ENCODE measurements at regions not wholly inside any gene's neighbourhood (a gene's known extent, or its start where the extent isn't known, plus 50 kb on each side); places are given as distances from the start of the nearest gene placed in this dataset.

DNA sequence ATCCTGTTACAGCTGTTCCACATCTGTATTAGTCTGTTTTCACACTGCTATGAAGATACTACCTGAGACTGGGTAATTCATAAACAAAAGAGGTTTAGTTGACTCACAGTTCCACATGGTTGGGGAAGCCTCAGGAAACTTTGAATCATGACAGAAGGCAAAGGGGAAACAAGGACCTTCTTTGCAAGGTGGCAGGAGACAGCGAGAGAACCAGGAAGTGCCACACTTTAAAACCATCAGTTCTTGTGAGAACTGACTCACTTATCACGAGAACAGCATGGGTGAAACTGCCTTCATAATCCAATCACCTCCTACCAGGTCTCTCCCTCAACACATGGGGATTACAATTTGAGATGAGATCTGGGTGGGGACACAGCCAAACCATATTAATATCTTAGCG is 110.3 kb upstream of the TRABD2B start:
- Histone ChIP-seq H3K27me3 (replicated peaks) (no peaks in the 10 kb centered on the region), H3K36me3 (replicated peaks) (no peaks in the 10 kb centered on the region), H3K27ac (no peak overlapping the region), H3K4me3 (ENCODE audit: low read depth, low read length) (no peak overlapping the region)
- TF ChIP-seq, protein P1, sequence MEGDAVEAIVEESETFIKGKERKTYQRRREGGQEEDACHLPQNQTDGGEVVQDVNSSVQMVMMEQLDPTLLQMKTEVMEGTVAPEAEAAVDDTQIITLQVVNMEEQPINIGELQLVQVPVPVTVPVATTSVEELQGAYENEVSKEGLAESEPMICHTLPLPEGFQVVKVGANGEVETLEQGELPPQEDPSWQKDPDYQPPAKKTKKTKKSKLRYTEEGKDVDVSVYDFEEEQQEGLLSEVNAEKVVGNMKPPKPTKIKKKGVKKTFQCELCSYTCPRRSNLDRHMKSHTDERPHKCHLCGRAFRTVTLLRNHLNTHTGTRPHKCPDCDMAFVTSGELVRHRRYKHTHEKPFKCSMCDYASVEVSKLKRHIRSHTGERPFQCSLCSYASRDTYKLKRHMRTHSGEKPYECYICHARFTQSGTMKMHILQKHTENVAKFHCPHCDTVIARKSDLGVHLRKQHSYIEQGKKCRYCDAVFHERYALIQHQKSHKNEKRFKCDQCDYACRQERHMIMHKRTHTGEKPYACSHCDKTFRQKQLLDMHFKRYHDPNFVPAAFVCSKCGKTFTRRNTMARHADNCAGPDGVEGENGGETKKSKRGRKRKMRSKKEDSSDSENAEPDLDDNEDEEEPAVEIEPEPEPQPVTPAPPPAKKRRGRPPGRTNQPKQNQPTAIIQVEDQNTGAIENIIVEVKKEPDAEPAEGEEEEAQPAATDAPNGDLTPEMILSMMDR (IDR thresholded peaks at IDR 0.05; ENCODE audit: low read depth, low read length, missing control alignments) = no peak
- no peak for DNase-seq
- in situ Hi-C loops (cut with HindIII; ENCODE audit: low pct_ligation_motif_present, low sequenced_read_pairs) = no loop called here

DNA sequence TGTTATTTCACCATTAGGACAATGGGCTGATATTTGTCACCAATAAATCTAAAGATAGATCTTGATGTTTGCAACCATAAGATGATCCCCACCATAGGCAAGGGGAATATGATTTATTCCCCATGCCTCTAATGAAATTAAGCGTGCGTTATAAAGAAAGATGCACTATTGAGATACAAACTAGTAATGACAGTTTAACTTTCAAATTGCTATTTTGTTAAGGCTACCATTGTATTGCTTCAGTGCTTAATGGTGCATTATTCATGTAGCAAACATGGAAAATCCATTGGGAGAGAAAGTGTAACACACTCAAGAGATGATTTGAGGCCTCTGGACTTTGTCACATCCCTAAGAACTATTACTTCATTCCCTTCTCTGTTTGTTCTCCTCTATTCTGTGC is 108.9 kb upstream of the TRABD2B start:
- in situ Hi-C loops (cut with HindIII; ENCODE audit: low pct_ligation_motif_present, low sequenced_read_pairs) = no loop called here

DNA sequence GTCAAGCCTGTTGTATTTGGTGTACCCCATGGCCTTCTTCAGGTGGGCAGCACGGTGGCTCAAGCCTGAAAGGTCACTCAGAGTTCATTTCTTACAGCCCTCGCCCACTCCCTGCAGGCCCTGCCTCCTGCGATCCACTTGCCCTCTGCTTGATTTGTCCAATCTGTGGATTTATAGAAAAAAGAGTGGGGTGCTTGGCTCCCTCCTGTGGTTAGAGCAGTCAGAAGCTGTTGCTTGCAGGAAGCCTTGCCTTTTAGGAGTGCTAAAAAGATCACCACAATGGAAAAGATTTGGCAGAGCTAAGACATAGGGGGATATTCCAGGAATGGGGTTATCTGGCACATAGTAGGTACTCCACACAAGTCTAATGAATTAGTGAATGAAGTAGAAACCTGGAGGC is 108.0 kb upstream of the TRABD2B start:
- no peak for DNase-seq
- no peak overlapping the region for H3K4me3 ChIP-seq (ENCODE audit: low read depth, low read length)
- TF ChIP-seq, protein P1 (IDR thresholded peaks at IDR 0.05; ENCODE audit: low read depth, low read length, missing control alignments) = peak; percentile 47
- in situ Hi-C loops (cut with HindIII; ENCODE audit: low pct_ligation_motif_present, low sequenced_read_pairs) = no loop called here
- H3K36me3 ChIP-seq (replicated peaks) = no peaks in the 10 kb centered on the region
- H3K27me3 ChIP-seq (replicated peaks) = no peaks in the 10 kb centered on the region
- H3K27ac ChIP-seq = no peak overlapping the region

More for the DNA sequence above, 108.9 kb upstream of the TRABD2B start:
- Histone ChIP-seq H3K4me3 (ENCODE audit: low read depth, low read length) (no peak overlapping the region), H3K36me3 (replicated peaks) (no peaks in the 10 kb centered on the region), H3K27ac (no peak overlapping the region), H3K27me3 (replicated peaks) (no peaks in the 10 kb centered on the region)
- DNase-seq = no peak
- TF ChIP-seq, protein P1 (IDR thresholded peaks at IDR 0.05; ENCODE audit: low read depth, low read length, missing control alignments) = no peak

DNA sequence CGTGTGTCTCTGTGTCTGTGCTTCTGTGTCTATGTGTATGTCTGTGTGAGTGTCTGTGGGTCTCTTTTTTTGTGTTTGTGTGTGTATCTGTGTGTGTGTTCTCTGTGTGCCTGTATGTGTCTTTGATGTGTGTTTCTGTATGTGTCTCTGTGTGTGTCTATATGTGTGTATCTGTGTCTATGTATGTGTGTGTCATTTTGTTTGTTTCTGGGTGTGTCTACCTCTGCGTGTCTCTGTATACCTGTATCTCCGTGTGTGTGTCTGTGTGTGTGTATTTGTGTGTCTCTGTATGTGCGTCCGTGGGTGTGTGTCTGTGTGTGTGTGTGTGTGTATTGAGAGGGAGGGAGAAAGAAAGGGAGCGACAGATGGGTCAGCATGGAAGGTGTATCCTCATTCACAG is 106.3 kb upstream of the TRABD2B start:
- Histone ChIP-seq H3K4me3 (ENCODE audit: low read depth, low read length) (no peak overlapping the region), H3K27ac (no peak overlapping the region), H3K36me3 (replicated peaks) (no peaks in the 10 kb centered on the region), H3K27me3 (replicated peaks) (no peaks in the 10 kb centered on the region)
- TF ChIP-seq, protein P1 (IDR thresholded peaks at IDR 0.05; ENCODE audit: low read depth, low read length, missing control alignments) = no peak
- in situ Hi-C loops (cut with HindIII; ENCODE audit: low pct_ligation_motif_present, low sequenced_read_pairs) = no loop called here
- no peak for DNase-seq

DNA sequence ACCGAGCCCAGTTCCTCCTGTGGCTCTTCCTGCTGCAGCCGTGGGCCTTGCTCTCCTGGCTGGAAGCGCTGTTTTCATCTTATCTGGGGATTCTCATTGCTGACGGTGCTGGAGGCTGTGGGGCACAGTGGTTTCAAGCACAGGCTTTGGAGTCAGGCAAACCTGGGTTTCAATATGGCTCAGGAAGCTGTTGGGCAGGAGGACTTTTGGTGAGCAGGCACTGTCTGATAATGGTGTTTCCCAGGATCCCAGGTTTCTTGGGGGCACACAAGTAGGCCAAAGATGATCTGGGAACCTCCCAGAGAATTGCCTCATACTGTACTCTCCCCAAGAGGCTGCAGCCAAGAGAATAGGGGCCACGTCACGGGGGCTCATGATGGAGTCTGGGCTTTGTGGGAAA is 105.6 kb upstream of the TRABD2B start:
- in situ Hi-C loops (cut with HindIII; ENCODE audit: low pct_ligation_motif_present, low sequenced_read_pairs) = no loop called here
- H3K4me3 ChIP-seq (ENCODE audit: low read depth, low read length) = no peak overlapping the region
- no peaks in the 10 kb centered on the region for H3K27me3 ChIP-seq (replicated peaks)
- H3K36me3 ChIP-seq (replicated peaks) = no peaks in the 10 kb centered on the region
- no peak for DNase-seq
- H3K27ac ChIP-seq = no peak overlapping the region
- TF ChIP-seq, protein P1 (IDR thresholded peaks at IDR 0.05; ENCODE audit: low read depth, low read length, missing control alignments) = no peak

DNA sequence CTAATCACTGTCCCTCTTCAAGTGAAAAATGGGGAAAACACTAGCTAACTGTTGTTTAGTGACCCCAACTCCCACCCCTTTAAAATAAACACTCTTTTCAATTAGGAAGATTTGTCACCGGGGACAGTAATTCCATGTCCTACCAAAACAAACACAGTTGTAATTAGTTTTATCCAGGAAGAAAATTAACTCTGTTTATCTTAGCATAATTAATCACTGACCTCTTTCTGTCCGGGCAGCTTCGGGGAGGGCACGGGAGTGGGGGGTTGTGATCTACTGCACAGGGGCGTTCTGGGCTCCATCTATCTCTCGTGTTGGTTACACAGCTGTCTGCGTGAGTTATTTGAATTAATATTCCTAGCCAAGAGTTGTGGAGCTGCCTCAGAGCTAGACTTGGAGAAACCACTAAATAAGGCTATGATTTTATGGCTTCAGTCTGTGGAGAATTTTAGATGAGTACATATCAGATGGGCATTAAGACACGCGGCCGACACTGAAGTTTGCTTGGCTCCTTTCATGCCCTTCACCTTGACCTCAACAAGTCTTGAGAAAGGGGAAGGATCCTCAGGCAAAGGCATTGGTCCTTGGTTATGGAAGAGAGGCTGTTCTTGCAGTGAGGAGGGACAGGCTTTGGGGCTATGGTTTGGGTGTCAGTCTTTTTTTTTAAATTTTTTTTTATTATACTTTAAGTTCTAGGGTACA is 102.0 kb upstream of the TRABD2B start:
- Histone ChIP-seq H3K4me3 (ENCODE audit: low read depth, low read length) (no peak overlapping the region), H3K27me3 (replicated peaks) (no peaks in the 10 kb centered on the region), H3K27ac (no peak overlapping the region), H3K36me3 (replicated peaks) (no peaks in the 10 kb centered on the region)
- no peak for DNase-seq
- in situ Hi-C loops (cut with HindIII; ENCODE audit: low pct_ligation_motif_present, low sequenced_read_pairs) = no loop called here
- TF ChIP-seq, protein P1 (IDR thresholded peaks at IDR 0.05; ENCODE audit: low read depth, low read length, missing control alignments) = no peak
